HG03060 (cell line): ENCODE measurements at regions not wholly inside any gene's neighbourhood (a gene's known extent, or its start where the extent isn't known, plus 50 kb on each side); places are given as distances from the start of the nearest gene placed in this dataset.

Experiments
- ATAC-seq: cut with Tn5 transposase; IDR thresholded peaks from one replicate; pipeline ENCODE4 v1.9.1; 2021; ENCODE audit warnings: low read depth, moderate number of reproducible peaks; ENCODE audit not compliant: unreplicated experiment

- ATAC-seq: no peak
These were observed 55.6 kb downstream of the ZNF281 start for GRCh38 chr1:200354243-200354642.

DNA sequence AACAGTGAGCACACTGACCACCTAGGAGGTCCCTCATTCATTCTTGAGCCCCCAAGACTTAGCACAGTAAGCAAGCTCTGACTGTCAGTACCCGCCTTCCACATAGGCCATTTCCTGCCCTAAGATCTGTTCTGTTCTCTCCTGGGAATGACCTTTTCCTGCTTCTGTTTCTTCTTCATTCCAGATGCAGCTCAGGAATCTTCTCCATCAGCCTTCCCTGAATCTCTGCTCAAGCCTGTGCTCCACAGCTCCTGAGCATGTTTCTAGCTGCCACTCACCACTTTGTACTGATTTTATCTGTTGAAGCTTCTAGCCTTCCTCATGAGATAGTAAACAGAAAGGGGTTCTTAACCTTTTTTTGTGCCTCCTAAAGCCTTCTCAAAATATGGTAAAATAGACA lies 56.6 kb downstream of the ZNF281 start:
- no peak for ATAC-seq

- ATAC-seq: peak; percentile 43
These were observed 57.8 kb downstream of the ZNF281 start for GRCh38 chr1:200351826-200352549.

DNA sequence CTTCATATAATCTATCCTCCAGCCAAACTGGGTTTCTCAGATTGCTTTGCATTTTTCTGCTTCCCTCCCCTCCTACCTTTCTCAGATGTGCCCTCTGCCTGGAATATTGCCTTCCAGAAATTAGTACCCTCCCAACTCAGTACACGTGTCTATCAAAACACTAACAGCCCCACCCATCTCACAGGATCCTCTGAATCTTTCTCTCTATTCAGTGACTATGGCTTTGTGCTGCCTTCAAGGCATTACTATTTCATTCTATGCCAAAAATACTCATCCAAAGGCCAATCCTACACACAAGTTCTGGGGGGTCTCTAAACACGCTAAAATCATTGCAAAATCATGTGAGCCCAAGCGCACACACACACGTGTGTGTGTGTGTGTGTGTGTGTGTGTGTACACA lies 58.4 kb downstream of the ZNF281 start:
- ATAC-seq: no peak

- no peak for ATAC-seq
These were observed 63.1 kb downstream of the ZNF281 start for GRCh38 chr1:200346700-200347099.

GRCh38 chr1:200345520-200345919 lies 64.3 kb downstream of the ZNF281 start:
- no peak for ATAC-seq

GRCh38 chr1:200343874-200344273 lies 66.0 kb downstream of the ZNF281 start:
- ATAC-seq: no peak

- ATAC-seq: no peak
These were observed 67.1 kb downstream of the ZNF281 start for GRCh38 chr1:200342511-200343311.

- no peak for ATAC-seq
These were observed 71.4 kb downstream of the ZNF281 start for GRCh38 chr1:200338451-200338850.

DNA sequence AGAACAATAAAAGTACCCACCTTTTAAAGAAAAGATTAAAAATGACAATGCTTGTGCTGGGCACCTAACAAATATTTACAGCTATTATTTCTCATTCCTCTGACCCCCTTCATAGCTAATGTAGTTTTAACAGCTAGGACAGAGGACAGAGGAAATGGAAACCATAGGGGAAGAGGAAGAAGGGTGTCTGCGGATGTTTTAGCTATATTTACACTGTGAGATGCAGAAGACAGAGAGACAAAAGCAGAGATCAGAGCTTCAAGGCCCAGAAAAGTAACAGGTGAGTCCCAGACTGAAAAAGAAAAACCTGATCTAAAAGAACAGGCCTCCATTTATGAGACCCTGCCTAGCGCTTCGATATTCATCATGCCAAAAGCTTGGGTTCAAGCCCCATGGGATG lies 72.0 kb downstream of the ZNF281 start:
- no peak for ATAC-seq

GRCh38 chr1:200337410-200337809 lies 72.4 kb downstream of the ZNF281 start:
- ATAC-seq: no peak

- no peak for ATAC-seq
These were observed 72.9 kb downstream of the ZNF281 start for GRCh38 chr1:200336901-200337391.

DNA sequence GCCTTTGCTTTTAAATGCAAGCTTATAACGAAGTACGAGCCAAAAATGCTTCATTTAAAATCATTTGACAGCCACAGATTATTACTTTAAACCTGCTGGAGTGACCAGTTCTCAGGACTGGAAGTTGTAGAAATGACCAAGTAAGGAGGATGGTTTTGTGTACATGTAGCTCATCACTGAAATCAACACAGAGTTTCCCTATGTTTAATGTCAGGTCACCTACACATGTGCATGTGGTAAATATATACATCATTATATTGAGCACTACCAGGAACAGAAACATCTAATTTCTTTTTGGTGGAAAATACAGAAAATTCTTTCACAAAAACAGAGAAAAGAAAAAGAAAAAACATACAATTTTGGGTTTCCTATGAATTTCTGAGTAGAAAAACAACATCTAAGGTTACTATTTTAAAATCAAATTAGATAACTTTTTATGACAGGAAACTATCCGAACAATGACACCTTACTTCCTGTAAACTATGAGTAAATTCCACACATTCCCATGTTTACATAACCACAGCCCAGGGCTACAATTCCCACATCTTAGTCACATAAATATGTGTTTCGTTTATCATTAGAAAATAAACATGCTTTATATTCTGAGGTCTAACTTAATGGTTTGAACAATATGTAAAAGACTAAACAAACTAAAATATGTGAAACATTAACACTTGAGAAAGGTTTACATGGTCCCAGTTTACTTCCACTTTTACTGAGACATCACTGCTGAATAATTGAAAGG lies 73.6 kb downstream of the ZNF281 start:
- ATAC-seq: no peak

DNA sequence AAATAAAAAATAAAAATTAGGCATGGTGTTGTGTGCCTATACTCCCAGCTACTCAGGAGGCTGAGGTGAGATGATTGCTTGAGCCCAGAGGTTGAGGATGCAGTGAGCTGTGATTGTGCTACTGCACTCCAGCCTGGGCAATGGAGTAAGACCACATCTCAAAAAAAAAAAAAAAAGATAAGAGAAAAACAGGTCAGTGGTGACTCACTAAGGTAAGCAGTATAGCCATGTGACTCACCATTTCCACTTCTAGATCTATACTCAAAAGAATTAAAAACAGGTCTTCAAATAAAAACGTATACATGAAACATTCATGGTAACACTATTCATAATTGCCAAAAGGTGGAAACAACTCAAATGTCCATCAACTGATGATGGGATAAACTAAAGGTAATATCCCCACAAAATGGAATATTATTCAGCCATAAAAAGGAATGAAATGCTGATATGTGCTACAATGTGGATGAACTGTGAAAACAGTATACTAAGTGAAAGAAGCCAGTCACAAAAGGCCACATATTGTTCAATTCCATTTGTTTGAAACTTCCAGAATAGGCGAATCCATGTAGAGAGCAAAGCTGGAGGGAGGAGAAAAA lies 75.1 kb downstream of the ZNF281 start:
- ATAC-seq: no peak

- no peak for ATAC-seq
These were observed 76.5 kb downstream of the ZNF281 start for GRCh38 chr1:200333329-200333728.

- no peak for ATAC-seq
These were observed 77.1 kb downstream of the ZNF281 start for GRCh38 chr1:200332716-200333115.

DNA sequence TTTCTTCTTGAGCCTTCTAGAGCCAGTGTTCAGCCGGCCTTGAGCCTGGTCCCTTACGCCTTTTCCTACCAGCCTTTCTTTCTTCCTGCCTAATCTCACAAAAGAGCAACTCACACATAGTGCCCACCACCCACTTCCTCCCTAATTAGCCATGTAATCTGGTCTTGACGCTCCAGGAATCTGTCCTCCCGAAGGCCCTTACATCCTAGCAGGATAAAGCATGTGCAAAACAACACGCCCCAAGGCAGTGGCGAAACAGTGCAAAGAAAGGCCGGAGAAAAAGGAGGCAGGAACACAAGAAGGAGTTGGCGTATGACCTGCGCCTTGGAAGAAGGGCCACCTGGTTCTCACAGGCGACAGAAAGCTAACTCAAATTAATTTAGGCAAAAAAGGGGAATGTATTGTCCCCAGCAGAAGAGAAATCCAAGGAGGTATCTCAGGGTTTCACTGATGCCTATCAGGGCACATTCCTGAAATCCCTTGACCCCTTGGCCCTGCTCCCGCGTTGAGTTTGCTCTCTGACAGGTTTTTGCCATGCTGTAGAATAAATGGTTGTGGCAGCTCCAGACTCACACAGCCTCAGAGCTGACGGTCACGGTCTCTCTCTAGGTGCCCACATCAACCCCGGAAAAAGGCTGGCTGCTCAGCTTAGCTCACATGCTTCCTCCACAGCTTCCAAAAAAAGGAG lies 79.0 kb downstream of the ZNF281 start:
- ATAC-seq: no peak

DNA sequence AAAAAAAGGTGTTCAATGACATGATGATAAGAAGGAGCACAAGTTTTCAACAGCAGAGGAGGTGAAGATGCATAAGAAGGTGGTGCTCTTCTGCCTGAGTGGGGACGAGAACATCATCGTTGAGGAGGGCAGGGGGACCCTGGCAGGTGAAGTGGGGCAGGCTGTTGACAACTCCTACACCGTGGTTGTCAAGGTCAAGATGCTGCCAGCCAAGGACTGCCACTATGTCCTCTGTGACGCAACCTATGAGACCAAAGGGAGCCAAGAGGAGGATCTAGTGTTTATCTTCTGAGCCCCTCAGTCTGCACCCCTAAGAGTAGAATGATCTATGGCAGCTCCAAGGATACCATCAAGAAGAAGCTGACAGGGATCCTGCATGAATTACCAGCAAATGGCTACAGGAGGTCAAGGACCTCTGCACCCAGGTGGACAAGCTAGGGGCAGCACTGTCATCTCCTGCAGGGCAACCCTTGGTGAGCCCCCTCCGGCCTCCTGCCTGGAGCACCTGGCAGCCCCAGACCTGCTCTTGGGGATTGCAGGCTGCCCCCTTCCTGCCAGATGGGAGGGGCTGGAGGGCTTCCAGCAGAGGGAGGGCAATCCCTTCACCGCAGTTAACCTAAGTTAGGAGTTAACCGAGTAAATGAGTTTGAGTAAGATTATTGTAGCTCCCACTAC lies 80.5 kb downstream of the ZNF281 start:
- ATAC-seq: no peak

DNA sequence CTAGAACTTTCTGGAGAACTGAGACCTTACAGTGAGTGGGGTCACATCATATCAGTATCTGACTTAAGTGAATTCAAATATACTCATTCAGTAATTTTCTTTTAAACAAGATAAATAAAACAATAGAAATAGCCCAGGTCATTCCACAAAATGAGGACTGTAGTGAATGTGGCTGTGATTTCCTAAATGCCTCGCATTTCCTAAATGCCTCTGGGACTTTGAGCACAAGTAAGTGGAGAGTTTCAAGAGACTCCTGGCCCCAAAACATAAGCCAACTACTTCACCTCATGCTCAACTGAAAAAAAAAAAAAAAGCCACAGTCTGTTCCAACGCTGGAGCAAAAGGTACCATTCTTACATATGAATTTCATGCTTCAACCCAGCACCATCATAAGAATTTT lies 81.5 kb downstream of the ZNF281 start:
- no peak for ATAC-seq
